H1 (cell line): ENCODE measurements at regions not wholly inside any gene's neighbourhood (a gene's known extent, or its start where the extent isn't known, plus 50 kb on each side); places are given as distances from the start of the nearest gene placed in this dataset.

Experiments
- CTCF ChIA-PET: fragments of 300-600 bp; sonication (Branson Sonifier 250); formaldehyde crosslinking; loops from one replicate; lab custom pipeline; 2021; ENCODE audit not compliant: partially characterized antibody; lab: Charles Lee
- POLR2A ChIA-PET: fragments of 300-600 bp; sonication (Branson Sonifier 250); formaldehyde crosslinking; loops from one replicate; lab custom pipeline; 2021; ENCODE audit warnings: inconsistent platforms; ENCODE audit not compliant: partially characterized antibody; lab: Charles Lee
- DNase-seq, 2 experiments: peaks; one replicate each; pipeline versions ENCODE4 v3.0.0 to v3.0.0-alpha.2; 2010 to 2022; ENCODE audit warnings: low spot score in 2 of 2, low read depth in 1 of 2, mixed read lengths in 1 of 2
- FAIRE-seq: peaks from 2 replicates; lab custom pipeline; 2011; peaks lifted over from hg19 to GRCh38; lab: Jason Lieb, UNC
- H2AFZ ChIP-seq: 2 replicates; pipeline ENCODE4 v1.8.1; 2012; ENCODE audit warnings: low read length, inconsistent platforms
- H2AK5ac ChIP-seq: 2 replicates; pipeline ENCODE4 v1.6.1; 2013; ENCODE audit warnings: low read depth, low read length
- H2BK120ac ChIP-seq: replicated peaks from 2 replicates; pipeline ENCODE3; 2013; ENCODE audit warnings: low read depth, low read length, inconsistent platforms
- H2BK12ac ChIP-seq: 2 replicates; pipeline ENCODE4 v1.6.1; 2013; ENCODE audit warnings: low read depth, low read length
- H2BK15ac ChIP-seq: 2 replicates; pipeline ENCODE4 v1.6.1; 2013; ENCODE audit warnings: low read length
- H2BK20ac ChIP-seq: 2 replicates; pipeline ENCODE4 v1.6.1; 2013; ENCODE audit warnings: low read length
- H2BK5ac ChIP-seq: 2 replicates; pipeline ENCODE4 v1.6.1; 2013; ENCODE audit warnings: low read depth, low read length
- H3K14ac ChIP-seq: 2 replicates; pipeline ENCODE4 v1.6.1; 2013; ENCODE audit warnings: inconsistent platforms; ENCODE audit not compliant: insufficient read length
- H3K18ac ChIP-seq: 2 replicates; pipeline ENCODE4 v1.6.1; 2013; ENCODE audit warnings: low read length; ENCODE audit errors: extremely low read depth
- H3K23ac ChIP-seq: 2 replicates; pipeline ENCODE4 v1.6.1; 2013; ENCODE audit warnings: inconsistent platforms; ENCODE audit not compliant: insufficient read length
- H3K23me2 ChIP-seq: 2 replicates; pipeline ENCODE4 v1.6.1; 2013; ENCODE audit warnings: low read depth, low read length
- H3K27ac ChIP-seq: 2 replicates; pipeline ENCODE4 v1.6.1; 2011; ENCODE audit warnings: low read depth, low read length, inconsistent platforms
- H3K27me3 ChIP-seq, 4 experiments: replicated peaks in 1 of 4; 1 replicate in 1 of 4; 2 replicates in 3 of 4; pipeline versions ENCODE4 v1.6.1 to v1.8.1; 2011 to 2013; ENCODE audit warnings: low read length in 3 of 4, mild to moderate bottlenecking in 3 of 4, inconsistent platforms in 2 of 4, mixed read lengths in 2 of 4, moderate library complexity in 1 of 4; ENCODE audit not compliant: control insufficient read depth in 3 of 4, insufficient read depth in 3 of 4; ENCODE audit errors: extremely low read depth in 1 of 4
- H3K36me3 ChIP-seq, 4 experiments: 2 replicates each; pipeline versions ENCODE4 v1.6.1 to v1.8.1; 2011 to 2013; ENCODE audit warnings: mild to moderate bottlenecking in 4 of 4, low read length in 3 of 4, moderate library complexity in 2 of 4, control low read depth in 1 of 4, inconsistent platforms in 1 of 4; ENCODE audit not compliant: insufficient read depth in 4 of 4, control insufficient read depth in 2 of 4
- H3K4ac ChIP-seq: replicated peaks from 2 replicates; pipeline ENCODE3; 2013; ENCODE audit warnings: low read length, low read depth, mixed read lengths, inconsistent platforms; ENCODE audit not compliant: insufficient read length
- H3K4me1 ChIP-seq, 4 experiments: replicated peaks in 1 of 4; 1 replicate in 1 of 4; 2 replicates in 3 of 4; pipeline versions ENCODE4 v1.6.1 to v1.8.1; 2011 to 2013; ENCODE audit warnings: low read length in 3 of 4, inconsistent platforms in 2 of 4, mixed read lengths in 1 of 4; ENCODE audit not compliant: insufficient read depth in 4 of 4, control insufficient read depth in 3 of 4
- H3K4me2 ChIP-seq, 2 experiments: 2 replicates each; pipeline versions ENCODE4 v1.6.1 to v1.8.1; 2011 to 2013; ENCODE audit warnings: low read depth in 2 of 2, low read length in 2 of 2, control low read depth in 1 of 2, inconsistent platforms in 1 of 2, mild to moderate bottlenecking in 1 of 2; ENCODE audit not compliant: insufficient read depth in 1 of 2
- H3K4me3 ChIP-seq, 4 experiments: fragments of 200-600, 300-600 bp in 1 of 4; sonication (generic), shearing (Covaris generic), sonication (Bioruptor Twin) in 1 of 4; 2 replicates each; pipeline versions ENCODE4 v1.5.1 to v1.8.1; 2011 to 2016; ENCODE audit warnings: low read length in 4 of 4, low read depth in 3 of 4, control low read depth in 2 of 4, inconsistent platforms in 2 of 4, mild to moderate bottlenecking in 2 of 4, mixed read lengths in 1 of 4, moderate library complexity in 1 of 4; ENCODE audit not compliant: insufficient read depth in 2 of 4; ENCODE audit errors: extremely low read depth in 1 of 4
- H3K56ac ChIP-seq: replicated peaks from 2 replicates; pipeline ENCODE3; 2013; ENCODE audit warnings: low read depth, mild to moderate bottlenecking, mixed read lengths, low read length, inconsistent platforms; ENCODE audit not compliant: insufficient read length
- H3K79me1 ChIP-seq: 2 replicates; pipeline ENCODE4 v1.6.1; 2013; ENCODE audit warnings: low read depth, low read length, control low read depth
- H3K79me2 ChIP-seq, 2 experiments: 2 replicates each; pipeline versions ENCODE4 v1.6.1 to v1.8.1; 2012 to 2013; ENCODE audit warnings: low read length in 2 of 2, mild to moderate bottlenecking in 2 of 2, inconsistent platforms in 1 of 2; ENCODE audit not compliant: insufficient read depth in 2 of 2, control insufficient read depth in 1 of 2
- H3K9ac ChIP-seq, 4 experiments: replicated peaks in 1 of 4; 1 replicate in 1 of 4; 2 replicates in 3 of 4; pipeline versions ENCODE4 v1.6.1 to v1.8.1; 2011 to 2013; ENCODE audit warnings: low read depth in 3 of 4, low read length in 3 of 4, control low read depth in 2 of 4, mild to moderate bottlenecking in 2 of 4, moderate library complexity in 2 of 4, inconsistent platforms in 1 of 4; ENCODE audit errors: extremely low read depth in 1 of 4
- H3K9me3 ChIP-seq, 2 experiments: 2 replicates each; pipeline versions ENCODE4 v1.6.1 to v1.8.1; 2012 to 2013; ENCODE audit warnings: mild to moderate bottlenecking in 2 of 2, moderate library complexity in 2 of 2, control low read depth in 1 of 2, inconsistent platforms in 1 of 2, low read depth in 1 of 2, low read length in 1 of 2, mixed read lengths in 1 of 2; ENCODE audit not compliant: insufficient read depth in 2 of 2
- H4K20me1 ChIP-seq, 2 experiments: replicated peaks in 1 of 2; 2 replicates each; pipeline versions ENCODE3 to v1.8.1; 2011 to 2013; ENCODE audit warnings: inconsistent platforms in 2 of 2, low read length in 2 of 2, mild to moderate bottlenecking in 1 of 2; ENCODE audit not compliant: insufficient read depth in 2 of 2, control insufficient read depth in 1 of 2
- H4K5ac ChIP-seq: 2 replicates; pipeline ENCODE4 v1.6.1; 2013; ENCODE audit warnings: low read length, low read depth, mixed read lengths, inconsistent platforms; ENCODE audit not compliant: insufficient read length
- H4K8ac ChIP-seq: 2 replicates; pipeline ENCODE4 v1.8.0; 2013; ENCODE audit warnings: mild to moderate bottlenecking, moderate library complexity, low read length, inconsistent platforms; ENCODE audit not compliant: insufficient read depth; ENCODE audit errors: extremely low read depth
- H4K91ac ChIP-seq: replicated peaks from 2 replicates; pipeline ENCODE3; 2013; ENCODE audit warnings: low read length, mixed read lengths, inconsistent platforms; ENCODE audit not compliant: insufficient read length
- CBX5 ChIP-seq: fragments of 300-800, 300-1000 bp; sonication (generic); IDR thresholded peaks from 2 replicates; pipeline ENCODE4 v1.7.1; 2016; ENCODE audit warnings: antibody characterized with exemption, low read length, low read depth
- E2F6 ChIP-seq: IDR thresholded peaks from 2 replicates; pipeline ENCODE4 v1.6.1; 2012; ENCODE audit warnings: inconsistent platforms
- EZH2 ChIP-seq: fragments of 200-600 bp; sonication (generic); IDR thresholded peaks from 2 replicates; pipeline ENCODE4 v1.7.1; 2012; ENCODE audit warnings: low read depth, mild to moderate bottlenecking, moderate library complexity, low read length, inconsistent platforms; ENCODE audit not compliant: severe bottlenecking
- POU5F1 ChIP-seq: IDR thresholded peaks from 2 replicates; pipeline ENCODE4 v1.6.1; 2011; ENCODE audit warnings: low read depth, mild to moderate bottlenecking, low read length, moderate library complexity
- RXRA ChIP-seq: IDR thresholded peaks from 2 replicates; pipeline ENCODE4 v1.6.1; 2011; ENCODE audit warnings: low read depth, mild to moderate bottlenecking, low read length, moderate library complexity; ENCODE audit not compliant: insufficient read depth
- SIRT6 ChIP-seq: IDR thresholded peaks from one replicate; pipeline ENCODE4 v1.7.1; 2012; ENCODE audit warnings: low read length, inconsistent platforms
- TAF1 ChIP-seq: IDR thresholded peaks from 2 replicates; pipeline ENCODE4 v1.6.1; 2011; ENCODE audit warnings: mild to moderate bottlenecking, low read depth, low read length
- WGBS, 2 experiments: shearing (Covaris generic) in 1 of 2; methylation state at CpG; one replicate each; pipeline versions ENCODE4 v1.1.6 to v1.1.7; 2013 to 2015; ENCODE audit warnings: low lambda C conversion rate in 2 of 2, mixed read lengths in 2 of 2, inconsistent platforms in 1 of 2, low coverage in 1 of 2, missing lambda C conversion rate in 1 of 2; ENCODE audit not compliant: insufficient replicate concordance in 2 of 2, insufficient coverage in 1 of 2, insufficient read length in 1 of 2; ENCODE audit errors: extremely low coverage in 1 of 2, missing lambda C conversion rate in 1 of 2; 5-methylcytosine and 5-hydroxymethylcytosine counted together

GRCh38 chr4:124417371-124417770, 295.2 kb downstream of the ANKRD50 start:
- no peaks in the 10 kb centered on the region for H3K9me3 ChIP-seq
- H3K36me3 ChIP-seq: no peaks in the 10 kb centered on the region
- FAIRE-seq (no peak), DNase-seq (no peak)
- no peak overlapping the region for H3K56ac ChIP-seq
- no peak overlapping the region for H4K8ac ChIP-seq
- H3K4me3 ChIP-seq: no peak overlapping the region
- no peak overlapping the region for H3K23ac ChIP-seq
- ChIA-PET CTCF (no interaction called here), POLR2A (no interaction called here)
- 86% methylated on average over 2 of the region's 2 CpGs; no CpG with 5 or more reads in 1 of the 2 experiments for WGBS, 2 experiments
- TF ChIP-seq TAF1: no peak
- TF ChIP-seq CBX5: no peak
- TF ChIP-seq SIRT6: no peak
- TF ChIP-seq E2F6: no peak
- TF ChIP-seq POU5F1: no peak
- no peak for TF ChIP-seq RXRA
- TF ChIP-seq EZH2: no peak
- no peak overlapping the region for H2AK5ac ChIP-seq
- no peak overlapping the region for H3K14ac ChIP-seq
- H2BK12ac ChIP-seq: no peak overlapping the region
- H3K18ac ChIP-seq: no peak overlapping the region
- H2BK5ac ChIP-seq: no peak overlapping the region
- H4K20me1 ChIP-seq: no peaks in the 10 kb centered on the region
- H2BK120ac ChIP-seq: no peak overlapping the region
- H2BK15ac ChIP-seq: no peak overlapping the region
- H2AFZ ChIP-seq: no peak overlapping the region
- no peak overlapping the region for H3K4ac ChIP-seq
- H3K4me2 ChIP-seq: no peak overlapping the region
- no peaks in the 10 kb centered on the region for H3K27me3 ChIP-seq
- H3K27ac ChIP-seq: no peak overlapping the region
- H2BK20ac ChIP-seq: no peak overlapping the region
- H4K91ac ChIP-seq: no peak overlapping the region
- no peaks in the 10 kb centered on the region for H3K79me1 ChIP-seq
- peaks cover 0 to 2% (median 0%) of the 10 kb centered on the region in 4 experiments; a peak in 2 of 7 replicates for H3K4me1 ChIP-seq
- no peak overlapping the region for H4K5ac ChIP-seq
- no peaks in the 10 kb centered on the region for H3K23me2 ChIP-seq
- H3K79me2 ChIP-seq: no peaks in the 10 kb centered on the region
- no peak overlapping the region for H3K9ac ChIP-seq
